HS-27A (cell line): ENCODE measurements at regions not wholly inside any gene's neighbourhood (a gene's known extent, or its start where the extent isn't known, plus 50 kb on each side); places are given as distances from the start of the nearest gene placed in this dataset.

ENCODE experiments used
- DNase-seq: peaks from one replicate; pipeline ENCODE4 v3.0.0-alpha.2; 2012; ENCODE audit warnings: low read depth, missing footprints

- no peak for DNase-seq
These were observed 134.0 kb upstream of the SUCLG2 start for GRCh38 chr3:67788396-67788795.

- no peak for DNase-seq
These were observed 129.2 kb upstream of the SUCLG2 start for GRCh38 chr3:67783281-67784250.

GRCh38 chr3:67781871-67782270, 127.5 kb upstream of the SUCLG2 start:
- no peak for DNase-seq

- no peak for DNase-seq
These were observed 126.8 kb upstream of the SUCLG2 start for GRCh38 chr3:67781218-67781617.

- no peak for DNase-seq
These were observed 120.3 kb upstream of the SUCLG2 start for GRCh38 chr3:67774676-67775075.

GRCh38 chr3:67765575-67765974, 111.2 kb upstream of the SUCLG2 start:
- no peak for DNase-seq

GRCh38 chr3:67745296-67745695, 90.9 kb upstream of the SUCLG2 start:
- no peak for DNase-seq

- no peak for DNase-seq
These were observed 90.3 kb upstream of the SUCLG2 start for GRCh38 chr3:67744699-67745098.

GRCh38 chr3:67739851-67740250, 85.4 kb upstream of the SUCLG2 start:
- no peak for DNase-seq

GRCh38 chr3:67737906-67738865, 83.8 kb upstream of the SUCLG2 start:
- DNase-seq: no peak

- no peak for DNase-seq
These were observed 82.7 kb upstream of the SUCLG2 start for GRCh38 chr3:67737140-67737539.

- no peak for DNase-seq
These were observed 79.0 kb upstream of the SUCLG2 start for GRCh38 chr3:67733269-67733950.

- DNase-seq: no peak
These were observed 70.0 kb upstream of the SUCLG2 start for GRCh38 chr3:67724434-67724833.

GRCh38 chr3:67723863-67724262, 69.5 kb upstream of the SUCLG2 start:
- no peak for DNase-seq

GRCh38 chr3:67719333-67719732, 64.9 kb upstream of the SUCLG2 start:
- peak; percentile 78 for DNase-seq

GRCh38 chr3:67715971-67716370, 61.6 kb upstream of the SUCLG2 start:
- no peak for DNase-seq

- no peak for DNase-seq
These were observed 59.5 kb upstream of the SUCLG2 start for GRCh38 chr3:67713764-67714469.

- no peak for DNase-seq
These were observed 57.8 kb upstream of the SUCLG2 start for GRCh38 chr3:67712259-67712658.

- DNase-seq: no peak
These were observed 56.0 kb upstream of the SUCLG2 start for GRCh38 chr3:67710396-67710795.

GRCh38 chr3:67706934-67707333, 52.5 kb upstream of the SUCLG2 start:
- DNase-seq: no peak

GRCh38 chr3:67704322-67704721, 49.9 kb upstream of the SUCLG2 start:
- DNase-seq: no peak
